Endothelial cell of hepatic sinusoid (primary cell): ENCODE measurements at regions not wholly inside any gene's neighbourhood (a gene's known extent, or its start where the extent isn't known, plus 50 kb on each side); places are given as distances from the start of the nearest gene placed in this dataset.

Source experiments
- in situ Hi-C: cut with HindIII; loops from 2 replicates; pipeline ENCODE4 v1.10.0; 2017; ENCODE audit warnings: low sequenced_read_pairs

DNA sequence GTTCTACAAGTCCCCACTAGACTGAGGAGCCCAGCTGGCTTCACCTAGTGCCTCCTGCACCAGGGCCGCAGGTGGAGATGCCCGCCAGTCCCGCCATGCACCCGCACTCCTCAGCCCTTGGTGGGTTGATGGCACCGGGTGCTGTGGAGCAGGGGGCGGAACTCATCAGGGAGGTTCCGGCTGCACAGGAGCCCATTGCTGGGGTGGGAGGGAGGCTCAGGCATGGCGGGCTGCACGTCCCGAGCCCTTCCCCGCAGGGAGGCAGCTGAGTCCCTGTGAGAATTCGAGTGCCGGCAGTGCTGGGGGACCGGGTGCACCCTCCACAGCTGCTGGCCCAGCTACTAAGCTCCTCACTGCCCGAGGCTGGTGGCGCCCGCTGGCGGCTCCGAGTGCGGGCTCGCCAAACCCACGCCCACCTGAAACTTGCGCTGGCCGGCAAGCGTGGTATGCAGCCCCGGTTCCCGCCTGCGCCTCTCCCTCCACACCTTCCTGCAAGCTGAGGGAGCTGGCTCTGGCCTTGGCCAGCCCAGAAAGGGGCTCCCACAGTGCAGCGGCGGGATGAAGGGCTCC lies 252.7 kb upstream of the TCF4 start:
- in situ Hi-C loops = no loop called here

- in situ Hi-C loops = no loop called here
Observed at GRCh38 chr18:55839343-55839742, 251.4 kb upstream of the TCF4 start.

- in situ Hi-C loops = no loop called here
Observed at GRCh38 chr18:55838841-55839240, 250.8 kb upstream of the TCF4 start.

DNA sequence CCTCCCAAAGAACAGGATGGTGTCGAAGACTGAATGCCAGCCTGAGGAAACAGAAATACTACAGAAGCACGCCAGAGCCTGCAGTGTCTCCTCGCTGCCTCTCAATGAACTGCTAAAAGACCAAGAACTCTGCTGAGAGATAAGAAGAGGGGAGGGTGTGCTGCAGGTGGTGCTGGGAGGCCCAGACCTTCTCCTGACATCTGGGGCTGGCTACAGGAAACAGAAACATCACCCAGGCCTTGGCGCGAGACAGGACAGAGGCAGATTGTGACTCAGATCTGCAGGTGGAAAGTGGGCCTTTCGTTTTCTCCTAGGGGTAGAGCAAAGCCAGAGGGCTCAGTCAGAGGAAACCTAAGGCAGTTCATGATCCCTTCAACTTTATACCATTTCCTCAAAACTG lies 250.3 kb upstream of the TCF4 start:
- in situ Hi-C loops = no loop called here

- in situ Hi-C loops = loop anchor here (5.0 kb wide), 2 partner anchors 41 to 69 kb away; no protein-coding TSS in a partner anchor
Observed at GRCh38 chr18:55833543-55833942, 245.6 kb upstream of the TCF4 start.

DNA sequence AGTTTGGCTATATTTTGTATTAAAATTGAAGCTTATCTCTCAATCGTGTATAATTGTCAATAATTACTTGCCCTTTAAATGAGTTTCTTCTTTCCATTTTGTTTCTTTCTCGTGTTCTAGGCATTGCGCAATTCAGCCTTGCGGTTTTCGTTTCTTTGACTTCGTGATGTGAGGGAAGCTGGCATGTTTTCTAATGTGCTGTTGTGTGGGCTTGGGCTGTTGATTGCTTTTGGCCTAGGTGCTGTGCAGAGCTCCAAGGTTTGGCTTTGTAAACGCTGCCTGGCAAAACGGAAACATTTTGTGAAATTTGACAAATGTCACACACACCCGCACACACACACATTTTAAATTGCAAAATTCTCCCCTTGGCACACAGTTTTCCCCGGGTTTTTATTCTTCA lies 242.6 kb upstream of the TCF4 start:
- in situ Hi-C loops = loop anchor here (5.0 kb wide), 2 partner anchors 38 to 72 kb away; no protein-coding TSS in a partner anchor

DNA sequence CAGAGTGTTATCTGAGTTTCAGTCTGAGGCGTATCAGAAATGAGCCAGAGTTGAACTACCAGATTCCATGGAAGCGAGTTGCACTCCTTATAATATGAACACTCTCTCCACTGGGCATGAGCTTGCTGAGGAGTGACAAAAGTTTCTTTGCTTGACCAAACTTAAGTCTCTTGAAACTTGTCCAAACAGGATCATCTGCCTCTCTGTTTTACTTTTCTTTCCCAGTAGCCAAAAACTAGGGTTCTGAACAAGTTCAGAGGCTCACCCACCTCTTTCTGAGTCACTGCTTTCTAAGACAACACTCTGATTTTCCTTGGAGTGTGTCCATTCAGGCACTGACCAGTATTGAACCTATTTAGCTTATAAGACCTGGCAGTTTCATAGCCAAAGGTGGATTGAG lies 233.2 kb upstream of the TCF4 start:
- in situ Hi-C loops = no loop called here

- in situ Hi-C loops = no loop called here
Observed at GRCh38 chr18:55819448-55819847, 231.5 kb upstream of the TCF4 start.

GRCh38 chr18:55818284-55818683 lies 230.3 kb upstream of the TCF4 start:
- in situ Hi-C loops = no loop called here

DNA sequence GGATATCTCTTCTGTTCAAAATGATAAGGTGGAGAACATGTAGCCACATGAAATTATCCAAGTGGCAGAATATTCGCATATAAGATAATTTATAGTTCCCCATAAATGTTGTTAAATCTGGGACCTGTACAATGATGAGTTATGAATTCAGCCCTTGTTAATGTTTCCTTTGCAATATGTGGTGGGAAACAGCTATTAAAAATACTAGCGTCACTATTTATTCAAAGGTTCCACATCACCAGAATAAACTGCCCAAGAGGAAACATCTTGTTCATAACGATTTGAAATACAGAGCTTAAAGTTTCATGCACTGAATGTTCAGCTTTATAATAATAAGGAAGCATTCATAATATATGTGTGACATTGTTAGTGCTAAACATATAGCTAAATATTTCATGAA lies 223.9 kb upstream of the TCF4 start:
- in situ Hi-C loops = no loop called here

DNA sequence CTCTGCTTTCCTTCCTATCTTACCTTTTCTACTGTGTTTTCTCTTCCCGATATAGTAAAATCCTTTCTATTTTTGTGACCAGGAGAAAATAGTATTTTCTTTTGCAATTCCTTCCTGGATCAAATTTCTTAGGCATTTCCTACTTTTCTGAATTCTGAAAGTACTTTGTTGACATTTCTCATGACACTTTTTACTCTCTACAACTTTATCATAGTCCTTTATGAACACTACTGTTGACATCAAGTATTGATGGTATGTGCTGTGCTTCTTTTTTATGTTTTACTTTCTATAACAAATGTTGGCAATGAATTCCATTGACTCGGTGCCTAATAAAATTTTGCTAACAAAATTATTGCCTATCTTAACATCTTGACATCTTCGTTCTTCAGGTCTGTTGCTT lies 217.7 kb upstream of the TCF4 start:
- in situ Hi-C loops = no loop called here

- in situ Hi-C loops = no loop called here
Observed at GRCh38 chr18:55795101-55795669, 207.2 kb upstream of the TCF4 start.

GRCh38 chr18:55794288-55795052 lies 206.5 kb upstream of the TCF4 start:
- in situ Hi-C loops = loop anchor here (5.0 kb wide), 1 partner anchor 38 kb away; no protein-coding TSS in a partner anchor

DNA sequence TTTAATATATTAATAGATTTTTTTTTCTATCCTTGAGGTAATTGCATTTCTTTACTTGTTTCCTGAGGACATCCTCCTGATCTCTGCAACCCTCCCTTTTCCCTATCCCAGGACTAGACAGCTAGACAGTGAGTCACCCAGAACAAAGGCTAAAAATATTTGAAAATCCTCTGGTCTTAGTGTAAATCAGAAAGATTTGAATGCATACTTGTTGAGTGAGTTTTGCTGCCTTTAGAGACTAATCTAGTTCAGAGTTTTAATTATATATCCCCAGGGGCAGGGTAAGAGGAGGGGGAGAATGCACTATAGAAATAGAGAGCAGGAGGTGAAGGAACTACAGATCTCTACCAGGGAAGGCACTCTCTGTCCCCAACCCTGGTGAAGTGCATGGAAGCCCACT lies 202.3 kb upstream of the TCF4 start:
- in situ Hi-C loops = loop anchor here (5.0 kb wide), 1 partner anchor 42 kb away; no protein-coding TSS in a partner anchor

DNA sequence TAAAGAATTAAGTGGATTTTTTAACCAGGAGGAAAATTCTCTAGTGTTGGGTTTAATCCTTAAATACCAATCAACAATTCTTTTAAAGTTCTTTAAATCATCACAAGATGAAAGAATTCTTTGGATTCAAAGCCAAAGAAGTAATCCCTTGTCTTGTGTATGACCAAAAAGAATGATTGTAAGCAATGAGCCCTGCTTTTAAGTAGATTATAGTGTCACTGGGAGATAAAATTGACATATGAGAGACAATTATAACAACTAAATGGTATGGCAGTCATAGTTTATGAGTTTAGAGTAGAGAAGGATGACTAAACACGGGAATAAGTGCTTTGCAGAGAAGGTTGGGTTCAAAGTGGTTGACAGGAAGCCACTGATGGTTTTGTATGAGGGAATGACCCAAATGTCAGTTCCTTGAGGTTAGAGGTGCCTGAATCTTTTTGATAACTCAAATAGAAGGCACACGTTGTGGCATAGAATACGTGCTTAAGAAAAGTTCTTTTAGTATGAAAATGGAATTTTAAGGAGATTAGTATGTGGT lies 199.6 kb upstream of the TCF4 start:
- in situ Hi-C loops = no loop called here

GRCh38 chr18:55786651-55787272 lies 198.8 kb upstream of the TCF4 start:
- in situ Hi-C loops = no loop called here

DNA sequence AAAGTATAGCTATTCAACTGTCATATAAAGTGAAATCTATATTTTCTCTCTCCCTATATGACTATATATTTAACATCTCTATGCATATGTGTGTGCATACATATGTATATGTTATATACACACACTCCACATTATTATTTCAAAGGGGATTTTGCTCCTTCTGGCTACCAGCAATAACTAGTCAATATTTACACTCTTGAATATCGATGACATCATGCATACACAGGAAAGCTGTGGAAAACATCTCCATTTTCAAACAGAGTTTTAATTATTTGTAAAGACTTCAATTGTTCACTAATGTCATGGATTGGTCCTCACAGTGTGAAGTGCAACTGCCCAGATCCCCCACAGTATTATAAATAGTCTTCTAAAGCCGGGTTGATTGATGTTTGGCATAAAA lies 195.9 kb upstream of the TCF4 start:
- in situ Hi-C loops = no loop called here

DNA sequence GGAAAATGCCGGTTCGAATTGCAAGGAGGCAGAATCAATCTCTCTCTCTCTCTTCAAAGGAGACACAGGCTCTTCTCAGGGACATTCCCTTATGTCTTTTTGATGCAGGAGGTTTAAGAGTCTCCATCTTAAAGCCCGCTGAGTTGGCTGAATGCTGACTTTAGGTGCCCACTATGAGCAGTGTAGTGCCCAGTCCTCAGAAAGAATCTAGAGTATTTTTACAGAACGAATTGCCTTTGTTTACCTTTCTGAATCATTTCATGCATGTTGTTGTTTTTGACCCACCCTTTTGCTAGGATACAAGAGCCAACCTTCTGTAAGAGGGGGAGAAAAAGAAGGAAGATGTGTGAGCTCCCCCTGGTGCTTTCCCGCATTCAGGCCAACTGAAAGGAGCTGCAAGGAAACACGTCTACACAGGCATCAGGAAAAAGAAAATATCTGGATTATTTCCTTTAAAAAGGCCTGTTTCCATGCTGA lies 193.5 kb upstream of the TCF4 start:
- in situ Hi-C loops = no loop called here

GRCh38 chr18:55780586-55781071 lies 192.6 kb upstream of the TCF4 start:
- in situ Hi-C loops = no loop called here

GRCh38 chr18:55779691-55780585 lies 191.9 kb upstream of the TCF4 start:
- in situ Hi-C loops = no loop called here
